H1 (cell line): ENCODE measurements at regions not wholly inside any gene's neighbourhood (a gene's known extent, or its start where the extent isn't known, plus 50 kb on each side); places are given as distances from the start of the nearest gene placed in this dataset.

Experiments used
- CTCF ChIA-PET: fragments of 300-600 bp; sonication (Branson Sonifier 250); formaldehyde crosslinking; loops from one replicate; lab custom pipeline; 2021; ENCODE audit not compliant: partially characterized antibody; lab: Charles Lee
- POLR2A ChIA-PET: fragments of 300-600 bp; sonication (Branson Sonifier 250); formaldehyde crosslinking; loops from one replicate; lab custom pipeline; 2021; ENCODE audit warnings: inconsistent platforms; ENCODE audit not compliant: partially characterized antibody; lab: Charles Lee
- DNase-seq, 2 experiments: peaks; one replicate each; pipeline versions ENCODE4 v3.0.0 to v3.0.0-alpha.2; 2010 to 2022; ENCODE audit warnings: low spot score in 2 of 2, low read depth in 1 of 2, mixed read lengths in 1 of 2
- FAIRE-seq: peaks from 2 replicates; lab custom pipeline; 2011; peaks lifted over from hg19 to GRCh38; lab: Jason Lieb, UNC
- H2AFZ ChIP-seq: 2 replicates; pipeline ENCODE4 v1.8.1; 2012; ENCODE audit warnings: low read length, inconsistent platforms
- H2AK5ac ChIP-seq: 2 replicates; pipeline ENCODE4 v1.6.1; 2013; ENCODE audit warnings: low read depth, low read length
- H2BK120ac ChIP-seq: replicated peaks from 2 replicates; pipeline ENCODE3; 2013; ENCODE audit warnings: low read depth, low read length, inconsistent platforms
- H2BK12ac ChIP-seq: 2 replicates; pipeline ENCODE4 v1.6.1; 2013; ENCODE audit warnings: low read depth, low read length
- H2BK15ac ChIP-seq: 2 replicates; pipeline ENCODE4 v1.6.1; 2013; ENCODE audit warnings: low read length
- H2BK20ac ChIP-seq: 2 replicates; pipeline ENCODE4 v1.6.1; 2013; ENCODE audit warnings: low read length
- H2BK5ac ChIP-seq: 2 replicates; pipeline ENCODE4 v1.6.1; 2013; ENCODE audit warnings: low read depth, low read length
- H3K14ac ChIP-seq: 2 replicates; pipeline ENCODE4 v1.6.1; 2013; ENCODE audit warnings: inconsistent platforms; ENCODE audit not compliant: insufficient read length
- H3K18ac ChIP-seq: 2 replicates; pipeline ENCODE4 v1.6.1; 2013; ENCODE audit warnings: low read length; ENCODE audit errors: extremely low read depth
- H3K23ac ChIP-seq: 2 replicates; pipeline ENCODE4 v1.6.1; 2013; ENCODE audit warnings: inconsistent platforms; ENCODE audit not compliant: insufficient read length
- H3K23me2 ChIP-seq: 2 replicates; pipeline ENCODE4 v1.6.1; 2013; ENCODE audit warnings: low read depth, low read length
- H3K27ac ChIP-seq: 2 replicates; pipeline ENCODE4 v1.6.1; 2011; ENCODE audit warnings: low read depth, low read length, inconsistent platforms
- H3K27me3 ChIP-seq, 4 experiments: replicated peaks in 1 of 4; 1 replicate in 1 of 4; 2 replicates in 3 of 4; pipeline versions ENCODE4 v1.6.1 to v1.8.1; 2011 to 2013; ENCODE audit warnings: low read length in 3 of 4, mild to moderate bottlenecking in 3 of 4, inconsistent platforms in 2 of 4, mixed read lengths in 2 of 4, moderate library complexity in 1 of 4; ENCODE audit not compliant: control insufficient read depth in 3 of 4, insufficient read depth in 3 of 4; ENCODE audit errors: extremely low read depth in 1 of 4
- H3K36me3 ChIP-seq, 4 experiments: 2 replicates each; pipeline versions ENCODE4 v1.6.1 to v1.8.1; 2011 to 2013; ENCODE audit warnings: mild to moderate bottlenecking in 4 of 4, low read length in 3 of 4, moderate library complexity in 2 of 4, control low read depth in 1 of 4, inconsistent platforms in 1 of 4; ENCODE audit not compliant: insufficient read depth in 4 of 4, control insufficient read depth in 2 of 4
- H3K4ac ChIP-seq: replicated peaks from 2 replicates; pipeline ENCODE3; 2013; ENCODE audit warnings: low read length, low read depth, mixed read lengths, inconsistent platforms; ENCODE audit not compliant: insufficient read length
- H3K4me1 ChIP-seq, 4 experiments: replicated peaks in 1 of 4; 1 replicate in 1 of 4; 2 replicates in 3 of 4; pipeline versions ENCODE4 v1.6.1 to v1.8.1; 2011 to 2013; ENCODE audit warnings: low read length in 3 of 4, inconsistent platforms in 2 of 4, mixed read lengths in 1 of 4; ENCODE audit not compliant: insufficient read depth in 4 of 4, control insufficient read depth in 3 of 4
- H3K4me2 ChIP-seq, 2 experiments: 2 replicates each; pipeline versions ENCODE4 v1.6.1 to v1.8.1; 2011 to 2013; ENCODE audit warnings: low read depth in 2 of 2, low read length in 2 of 2, control low read depth in 1 of 2, inconsistent platforms in 1 of 2, mild to moderate bottlenecking in 1 of 2; ENCODE audit not compliant: insufficient read depth in 1 of 2
- H3K4me3 ChIP-seq, 4 experiments: fragments of 200-600, 300-600 bp in 1 of 4; sonication (generic), shearing (Covaris generic), sonication (Bioruptor Twin) in 1 of 4; 2 replicates each; pipeline versions ENCODE4 v1.5.1 to v1.8.1; 2011 to 2016; ENCODE audit warnings: low read length in 4 of 4, low read depth in 3 of 4, control low read depth in 2 of 4, inconsistent platforms in 2 of 4, mild to moderate bottlenecking in 2 of 4, mixed read lengths in 1 of 4, moderate library complexity in 1 of 4; ENCODE audit not compliant: insufficient read depth in 2 of 4; ENCODE audit errors: extremely low read depth in 1 of 4
- H3K56ac ChIP-seq: replicated peaks from 2 replicates; pipeline ENCODE3; 2013; ENCODE audit warnings: low read depth, mild to moderate bottlenecking, mixed read lengths, low read length, inconsistent platforms; ENCODE audit not compliant: insufficient read length
- H3K79me1 ChIP-seq: 2 replicates; pipeline ENCODE4 v1.6.1; 2013; ENCODE audit warnings: low read depth, low read length, control low read depth
- H3K79me2 ChIP-seq, 2 experiments: 2 replicates each; pipeline versions ENCODE4 v1.6.1 to v1.8.1; 2012 to 2013; ENCODE audit warnings: low read length in 2 of 2, mild to moderate bottlenecking in 2 of 2, inconsistent platforms in 1 of 2; ENCODE audit not compliant: insufficient read depth in 2 of 2, control insufficient read depth in 1 of 2
- H3K9ac ChIP-seq, 4 experiments: replicated peaks in 1 of 4; 1 replicate in 1 of 4; 2 replicates in 3 of 4; pipeline versions ENCODE4 v1.6.1 to v1.8.1; 2011 to 2013; ENCODE audit warnings: low read depth in 3 of 4, low read length in 3 of 4, control low read depth in 2 of 4, mild to moderate bottlenecking in 2 of 4, moderate library complexity in 2 of 4, inconsistent platforms in 1 of 4; ENCODE audit errors: extremely low read depth in 1 of 4
- H3K9me3 ChIP-seq, 2 experiments: 2 replicates each; pipeline versions ENCODE4 v1.6.1 to v1.8.1; 2012 to 2013; ENCODE audit warnings: mild to moderate bottlenecking in 2 of 2, moderate library complexity in 2 of 2, control low read depth in 1 of 2, inconsistent platforms in 1 of 2, low read depth in 1 of 2, low read length in 1 of 2, mixed read lengths in 1 of 2; ENCODE audit not compliant: insufficient read depth in 2 of 2
- H4K20me1 ChIP-seq, 2 experiments: replicated peaks in 1 of 2; 2 replicates each; pipeline versions ENCODE3 to v1.8.1; 2011 to 2013; ENCODE audit warnings: inconsistent platforms in 2 of 2, low read length in 2 of 2, mild to moderate bottlenecking in 1 of 2; ENCODE audit not compliant: insufficient read depth in 2 of 2, control insufficient read depth in 1 of 2
- H4K5ac ChIP-seq: 2 replicates; pipeline ENCODE4 v1.6.1; 2013; ENCODE audit warnings: low read length, low read depth, mixed read lengths, inconsistent platforms; ENCODE audit not compliant: insufficient read length
- H4K8ac ChIP-seq: 2 replicates; pipeline ENCODE4 v1.8.0; 2013; ENCODE audit warnings: mild to moderate bottlenecking, moderate library complexity, low read length, inconsistent platforms; ENCODE audit not compliant: insufficient read depth; ENCODE audit errors: extremely low read depth
- H4K91ac ChIP-seq: replicated peaks from 2 replicates; pipeline ENCODE3; 2013; ENCODE audit warnings: low read length, mixed read lengths, inconsistent platforms; ENCODE audit not compliant: insufficient read length
- ATF2 ChIP-seq: IDR thresholded peaks from 2 replicates; pipeline ENCODE4 v1.6.1; 2012; ENCODE audit warnings: low read length, inconsistent platforms
- ATF3 ChIP-seq: IDR thresholded peaks from 2 replicates; pipeline ENCODE4 v1.6.1; 2011; ENCODE audit warnings: low read depth, mild to moderate bottlenecking, low read length; ENCODE audit not compliant: insufficient read depth
- BACH1 ChIP-seq: IDR thresholded peaks from 2 replicates; pipeline ENCODE4 v1.6.1; 2012; ENCODE audit warnings: low read length, improper control_type of control experiment
- CBX8 ChIP-seq: fragments of 300-800, 300-1000 bp; sonication (generic); IDR thresholded peaks from 2 replicates; pipeline ENCODE4 v1.7.1; 2016; ENCODE audit warnings: low read depth, low read length, borderline replicate concordance
- CEBPB ChIP-seq: IDR thresholded peaks from 2 replicates; pipeline ENCODE4 v1.6.1; 2012; ENCODE audit warnings: low read depth, low read length
- CHD1 ChIP-seq: IDR thresholded peaks from 2 replicates; pipeline ENCODE4 v1.6.1; 2012; ENCODE audit warnings: low read depth, low read length, improper control_type of control experiment
- CTBP2 ChIP-seq: IDR thresholded peaks from 2 replicates; pipeline ENCODE4 v1.7.0; 2011; ENCODE audit warnings: borderline replicate concordance, mild to moderate bottlenecking, moderate library complexity, mixed read lengths, low read length; ENCODE audit not compliant: insufficient read depth, insufficient read length
- MAFK ChIP-seq: IDR thresholded peaks from 2 replicates; pipeline ENCODE4 v1.6.1; 2012; ENCODE audit warnings: low read depth, mild to moderate bottlenecking, improper control_type of control experiment, low read length
- NANOG ChIP-seq: IDR thresholded peaks from 2 replicates; pipeline ENCODE4 v1.6.1; 2011; ENCODE audit warnings: low read length, low read depth, mild to moderate bottlenecking, inconsistent platforms; ENCODE audit not compliant: insufficient read depth, poor library complexity, severe bottlenecking
- NRF1 ChIP-seq: IDR thresholded peaks from 2 replicates; pipeline ENCODE4 v1.6.1; 2011; ENCODE audit warnings: mild to moderate bottlenecking, low read depth, low read length, improper control_type of control experiment
- PHF8 ChIP-seq: fragments of 200-600 bp; sonication (generic); conservative IDR thresholded peaks from 2 replicates; pipeline ENCODE4 v1.7.1; 2012; ENCODE audit warnings: low read depth, mild to moderate bottlenecking, inconsistent platforms, low read length, moderate library complexity
- TAF7 ChIP-seq: optimal IDR thresholded peaks from 2 replicates; pipeline ENCODE3; 2011; ENCODE audit warnings: low read depth, mild to moderate bottlenecking, inconsistent platforms, low read length, moderate library complexity, borderline replicate concordance
- WGBS, 2 experiments: shearing (Covaris generic) in 1 of 2; methylation state at CpG; one replicate each; pipeline versions ENCODE4 v1.1.6 to v1.1.7; 2013 to 2015; ENCODE audit warnings: low lambda C conversion rate in 2 of 2, mixed read lengths in 2 of 2, inconsistent platforms in 1 of 2, low coverage in 1 of 2, missing lambda C conversion rate in 1 of 2; ENCODE audit not compliant: insufficient replicate concordance in 2 of 2, insufficient coverage in 1 of 2, insufficient read length in 1 of 2; ENCODE audit errors: extremely low coverage in 1 of 2, missing lambda C conversion rate in 1 of 2; 5-methylcytosine and 5-hydroxymethylcytosine counted together

GRCh38 chr10:1944487-1944886 is 207.2 kb upstream of the ADARB2 start:
- no peak overlapping the region for H3K4me3 ChIP-seq
- WGBS, 2 experiments, result 96% methylated on average over 11 of the region's 11 CpGs; no CpG with 5 or more reads in 1 of the 2 experiments
- H3K79me1 ChIP-seq, result no peaks in the 10 kb centered on the region
- H3K18ac ChIP-seq, result no peak overlapping the region
- no peak overlapping the region for H3K23ac ChIP-seq
- no peak overlapping the region for H2AK5ac ChIP-seq
- no peak overlapping the region for H4K8ac ChIP-seq
- POLR2A ChIA-PET, result no interaction called here
- H2BK120ac ChIP-seq, result no peak overlapping the region
- CTCF ChIA-PET, result no interaction called here
- H2AFZ ChIP-seq, result no peak overlapping the region
- no peaks in the 10 kb centered on the region for H3K9me3 ChIP-seq
- H4K5ac ChIP-seq, result no peak overlapping the region
- H2BK15ac ChIP-seq, result no peak overlapping the region
- H2BK5ac ChIP-seq, result no peak overlapping the region
- no peak overlapping the region for H3K9ac ChIP-seq
- no peaks in the 10 kb centered on the region for H3K4me1 ChIP-seq
- H3K4me2 ChIP-seq, result no peak overlapping the region
- H3K23me2 ChIP-seq, result no peaks in the 10 kb centered on the region
- no peak overlapping the region for H3K56ac ChIP-seq
- H3K27ac ChIP-seq, result no peak overlapping the region
- DNase-seq (no peak), FAIRE-seq (no peak)
- no peak overlapping the region for H3K4ac ChIP-seq
- no peak overlapping the region for H4K91ac ChIP-seq
- no peak overlapping the region for H2BK12ac ChIP-seq
- no peaks in the 10 kb centered on the region for H3K79me2 ChIP-seq
- H2BK20ac ChIP-seq, result no peak overlapping the region
- H3K27me3 ChIP-seq, result no peaks in the 10 kb centered on the region
- H4K20me1 ChIP-seq, result no peaks in the 10 kb centered on the region
- H3K36me3 ChIP-seq, result no peaks in the 10 kb centered on the region
- H3K14ac ChIP-seq, result no peak overlapping the region
- no peak for TF ChIP-seq BACH1
- TF ChIP-seq ATF2, result no peak
- TF ChIP-seq PHF8, result no peak
- TF ChIP-seq MAFK, result no peak
- no peak for TF ChIP-seq ATF3
- TF ChIP-seq TAF7, result no peak
- no peak for TF ChIP-seq NANOG
- TF ChIP-seq CTBP2, result no peak
- TF ChIP-seq NRF1, result no peak
- TF ChIP-seq CBX8, result no peak
- no peak for TF ChIP-seq CHD1
- no peak for TF ChIP-seq CEBPB
